Osteoblast (primary cell): ENCODE measurements at regions not wholly inside any gene's neighbourhood (a gene's known extent, or its start where the extent isn't known, plus 50 kb on each side); places are given as distances from the start of the nearest gene placed in this dataset.

Experiments
- DNase-seq: peaks from one replicate; pipeline ENCODE4 v3.0.0; 2011; ENCODE audit warnings: low spot score, mixed read lengths; ENCODE audit not compliant: insufficient read length; ENCODE audit errors: missing footprints
- H2AFZ ChIP-seq: 2 replicates; pipeline ENCODE4 v1.6.0; 2011; ENCODE audit warnings: mild to moderate bottlenecking, low read length
- H3K27ac ChIP-seq: 2 replicates; pipeline ENCODE4 v1.5.1; 2011; ENCODE audit warnings: mild to moderate bottlenecking, low read depth, low read length, moderate library complexity
- H3K27me3 ChIP-seq: 2 replicates; pipeline ENCODE4 v1.6.0; 2012; ENCODE audit warnings: mild to moderate bottlenecking, control low read depth, inconsistent platforms, low read length, moderate library complexity; ENCODE audit not compliant: insufficient read depth
- H3K36me3 ChIP-seq: 2 replicates; pipeline ENCODE4 v1.5.1; 2011; ENCODE audit warnings: mild to moderate bottlenecking, low read length, control low read depth, moderate library complexity; ENCODE audit not compliant: insufficient read depth
- H3K4me1 ChIP-seq: 2 replicates; pipeline ENCODE4 v1.5.1; 2011; ENCODE audit warnings: mild to moderate bottlenecking, low read length, control low read depth, moderate library complexity; ENCODE audit not compliant: insufficient read depth
- H3K4me2 ChIP-seq: 2 replicates; pipeline ENCODE4 v1.6.0; 2011; ENCODE audit warnings: mild to moderate bottlenecking, low read length; ENCODE audit not compliant: insufficient read depth
- H3K4me3 ChIP-seq: fragments of 200-600 bp; sonication (generic); 3 replicates; pipeline ENCODE4 v1.5.1; 2012; ENCODE audit warnings: mild to moderate bottlenecking, low read length, inconsistent platforms; ENCODE audit not compliant: insufficient read depth
- H3K79me2 ChIP-seq: 2 replicates; pipeline ENCODE4 v1.6.0; 2012; ENCODE audit warnings: mild to moderate bottlenecking, low read length, control low read depth, inconsistent platforms; ENCODE audit not compliant: insufficient read depth
- H3K9me3 ChIP-seq: 2 replicates; pipeline ENCODE4 v1.5.1; 2011; ENCODE audit warnings: low read depth, low read length, control low read depth
- H4K20me1 ChIP-seq: 2 replicates; pipeline ENCODE4 v1.6.0; 2012; ENCODE audit warnings: mild to moderate bottlenecking, low read length, control low read depth; ENCODE audit not compliant: insufficient read depth
- CTCF ChIP-seq: IDR thresholded peaks from 2 replicates; pipeline ENCODE4 v1.5.1; 2011; ENCODE audit warnings: mild to moderate bottlenecking, low read depth, low read length, moderate library complexity; ENCODE audit errors: extremely low read depth

- H3K4me1 ChIP-seq, result peaks cover 7% of the 10 kb centered on the region
- H4K20me1 ChIP-seq, result no peaks in the 10 kb centered on the region
- no peaks in the 10 kb centered on the region for H3K79me2 ChIP-seq
- H2AFZ ChIP-seq, result no peak overlapping the region
- no peaks in the 10 kb centered on the region for H3K36me3 ChIP-seq
- H3K9me3 ChIP-seq, result no peaks in the 10 kb centered on the region
- no peak overlapping the region for H3K4me3 ChIP-seq
- H3K4me2 ChIP-seq, result no peak overlapping the region
- H3K27ac ChIP-seq, result no peak overlapping the region
- DNase-seq, result no peak
- no peaks in the 10 kb centered on the region for H3K27me3 ChIP-seq
- TF ChIP-seq CTCF, result no peak
Measured at GRCh38 chr9:129418451-129418850, 202.4 kb downstream of the C9orf50 start.

- no peaks in the 10 kb centered on the region for H3K9me3 ChIP-seq
- H3K4me2 ChIP-seq, result no peak overlapping the region
- peaks cover 13% of the 10 kb centered on the region for H3K4me1 ChIP-seq
- no peak overlapping the region for H3K4me3 ChIP-seq
- DNase-seq, result peak; percentile 87
- no peak overlapping the region for H2AFZ ChIP-seq
- H4K20me1 ChIP-seq, result no peaks in the 10 kb centered on the region
- H3K27ac ChIP-seq, result no peak overlapping the region
- no peak for TF ChIP-seq CTCF
- H3K36me3 ChIP-seq, result no peaks in the 10 kb centered on the region
- H3K27me3 ChIP-seq, result no peaks in the 10 kb centered on the region
- no peaks in the 10 kb centered on the region for H3K79me2 ChIP-seq
Measured at GRCh38 chr9:129416821-129417539, 203.9 kb downstream of the C9orf50 start.

GRCh38 chr9:129415942-129416651, 204.8 kb downstream of the C9orf50 start:
- Histone ChIP-seq H3K79me2 (no peaks in the 10 kb centered on the region), H3K9me3 (no peaks in the 10 kb centered on the region), H3K4me3 (no peak overlapping the region), H4K20me1 (no peaks in the 10 kb centered on the region), H3K27me3 (no peaks in the 10 kb centered on the region), H2AFZ (no peak overlapping the region), H3K27ac (no peak overlapping the region), H3K4me1 (peaks cover 13% of the 10 kb centered on the region), H3K36me3 (no peaks in the 10 kb centered on the region), H3K4me2 (no peak overlapping the region)
- no peak for DNase-seq
- TF ChIP-seq CTCF, result no peak
